HL-60 (cell line): ENCODE measurements at regions not wholly inside any gene's neighbourhood (a gene's known extent, or its start where the extent isn't known, plus 50 kb on each side); places are given as distances from the start of the nearest gene placed in this dataset.

Experiments used
- DNase-seq, 2 experiments: peaks; one replicate each; pipeline ENCODE4 v3.0.0-alpha.2; 2010 to 2020; ENCODE audit warnings: low read depth in 1 of 2, low spot score in 1 of 2
- H3K27ac ChIP-seq: fragments of 250-450 bp; sonication (Bioruptor Pico); replicated peaks from 2 replicates; pipeline ENCODE4 v1.5.1; 2020; ENCODE audit warnings: mild to moderate bottlenecking, moderate library complexity
- H3K27me3 ChIP-seq: fragments of 250-450 bp; sonication (Bioruptor Pico); 2 replicates; pipeline ENCODE4 v1.5.1; 2021; ENCODE audit warnings: mild to moderate bottlenecking, moderate library complexity; ENCODE audit not compliant: insufficient read depth, poor library complexity, severe bottlenecking
- H3K4me3 ChIP-seq: replicated peaks from 2 replicates; pipeline ENCODE4 v1.5.1; 2011; ENCODE audit warnings: mild to moderate bottlenecking, control low read depth, low read length; ENCODE audit not compliant: insufficient read depth
- CTCF ChIP-seq: IDR thresholded peaks from one replicate; pipeline ENCODE4 v1.5.1; 2011; ENCODE audit warnings: low read length, control low read depth, inconsistent platforms; ENCODE audit not compliant: insufficient read depth
- GABPA ChIP-seq: IDR thresholded peaks from 2 replicates; pipeline ENCODE4 v1.6.1; 2012; ENCODE audit warnings: low read depth
- POLR2AphosphoS5 ChIP-seq: IDR thresholded peaks from 2 replicates; pipeline ENCODE4 v1.6.1; 2012; ENCODE audit warnings: low read depth
- REST ChIP-seq: IDR thresholded peaks from 2 replicates; pipeline ENCODE4 v1.6.1; 2012; ENCODE audit warnings: low read depth; ENCODE audit not compliant: insufficient replicate concordance
- SPI1 ChIP-seq: IDR thresholded peaks from 2 replicates; pipeline ENCODE4 v1.6.1; 2012; ENCODE audit warnings: low read depth, mild to moderate bottlenecking, borderline replicate concordance

- no peak overlapping the region for H3K27ac ChIP-seq
- DNase-seq = no peak
- TF ChIP-seq CTCF (no peak), REST (no peak), SPI1 (no peak), POLR2AphosphoS5 (no peak), GABPA (no peak)
Observed at GRCh38 chr1:238664139-238664538, 722.2 kb upstream of the CHRM3 start.

GRCh38 chr1:238660849-238661248 is 725.5 kb upstream of the CHRM3 start:
- Histone ChIP-seq H3K27me3 (no peaks in the 10 kb centered on the region), H3K4me3 (no peak overlapping the region), H3K27ac (no peak overlapping the region)
- DNase-seq = no peak
- TF ChIP-seq CTCF (no peak), GABPA (no peak), POLR2AphosphoS5 (no peak), REST (no peak), SPI1 (no peak)

More at GRCh38 chr1:238664139-238664538, 722.2 kb upstream of the CHRM3 start:
- no peaks in the 10 kb centered on the region for H3K27me3 ChIP-seq
- no peak overlapping the region for H3K4me3 ChIP-seq

GRCh38 chr1:238658763-238659162 is 727.6 kb upstream of the CHRM3 start:
- TF ChIP-seq SPI1 (no peak), GABPA (no peak), POLR2AphosphoS5 (no peak), REST (no peak), CTCF (no peak)
- DNase-seq = no peak
- H3K27me3 ChIP-seq = no peaks in the 10 kb centered on the region
- no peak overlapping the region for H3K4me3 ChIP-seq
- H3K27ac ChIP-seq = no peak overlapping the region
